Keratinocyte (primary cell): ENCODE measurements at regions not wholly inside any gene's neighbourhood (a gene's known extent, or its start where the extent isn't known, plus 50 kb on each side); places are given as distances from the start of the nearest gene placed in this dataset.

Source experiments
- CTCF ChIP-seq, 3 experiments: IDR thresholded peaks in 1 of 3; conservative IDR thresholded peaks in 1 of 3; optimal IDR thresholded peaks in 1 of 3; 2 replicates in 2 of 3; 3 replicates in 1 of 3; pipeline versions ENCODE3 to v1.5.1; 2011; ENCODE audit warnings: low read length in 3 of 3, mild to moderate bottlenecking in 3 of 3, moderate library complexity in 2 of 3, control low read depth in 1 of 3, inconsistent platforms in 1 of 3; ENCODE audit not compliant: insufficient read depth in 2 of 3; ENCODE audit errors: extremely low read depth in 1 of 3
- EZH2 ChIP-seq: IDR thresholded peaks from one replicate; pipeline ENCODE4 v1.6.1; 2012; ENCODE audit warnings: inconsistent platforms, mild to moderate bottlenecking, low read length, moderate library complexity

GRCh38 chr1:56410405-56410804 lies 169.0 kb downstream of the PLPP3 start:
- no peak for TF ChIP-seq CTCF (optimal IDR thresholded peaks at IDR 0.05 in 1 of 3, IDR thresholded peaks at IDR 0.05 in 1 of 3, conservative IDR thresholded peaks at IDR 0.05 in 1 of 3; ENCODE audit: extremely low read depth in 1 of 3, insufficient read depth in 2 of 3, low read length in 3 of 3)
- TF ChIP-seq EZH2 = no peak
